Activated CD8-positive, alpha-beta memory T cell treated with anti-CD3 and anti-CD28 coated beads for 48 hours (primary cell): ENCODE measurements at regions not wholly inside any gene's neighbourhood (a gene's known extent, or its start where the extent isn't known, plus 50 kb on each side); places are given as distances from the start of the nearest gene placed in this dataset.

ENCODE experiments used
- DNase-seq, 3 experiments: peaks; one replicate each; pipeline ENCODE4 v3.0.0-alpha.2; 2020; ENCODE audit warnings: low read depth in 2 of 3, low spot score in 2 of 3

DNA sequence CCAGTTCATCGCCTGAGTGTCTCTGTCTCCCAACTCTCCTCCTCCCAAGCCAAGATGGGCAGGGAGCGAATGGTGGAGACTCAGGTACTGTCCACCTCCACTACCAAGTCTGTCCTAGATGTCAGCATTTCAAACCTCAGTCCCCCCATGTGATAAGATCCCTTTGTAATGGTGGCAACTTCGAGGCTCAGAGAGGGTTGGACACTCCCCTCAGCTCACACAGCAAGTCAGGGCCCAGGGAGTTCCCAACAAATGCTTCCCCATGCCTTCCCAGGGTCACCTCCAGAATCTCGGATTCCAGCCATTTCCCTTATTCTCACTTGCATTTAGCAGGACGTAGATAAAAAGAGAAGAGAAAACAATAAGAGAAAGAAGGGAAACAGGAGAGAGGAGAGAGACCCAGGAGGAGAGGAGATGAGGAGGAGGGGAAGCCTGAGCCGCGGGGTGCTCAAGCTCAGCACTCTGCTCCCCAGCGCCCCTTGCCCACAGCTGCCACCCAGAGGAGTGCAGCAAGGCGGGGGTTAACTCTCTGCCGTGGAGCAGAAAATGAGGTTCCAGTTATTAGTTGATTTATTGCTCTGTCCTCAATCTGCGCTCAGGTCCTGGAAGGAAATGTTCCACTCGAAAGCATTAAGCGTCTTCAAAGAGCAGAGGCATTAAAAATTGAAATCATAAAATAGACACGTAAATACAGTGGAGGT lies 84.1 kb upstream of the LINGO1 start:
- no peak for DNase-seq

DNA sequence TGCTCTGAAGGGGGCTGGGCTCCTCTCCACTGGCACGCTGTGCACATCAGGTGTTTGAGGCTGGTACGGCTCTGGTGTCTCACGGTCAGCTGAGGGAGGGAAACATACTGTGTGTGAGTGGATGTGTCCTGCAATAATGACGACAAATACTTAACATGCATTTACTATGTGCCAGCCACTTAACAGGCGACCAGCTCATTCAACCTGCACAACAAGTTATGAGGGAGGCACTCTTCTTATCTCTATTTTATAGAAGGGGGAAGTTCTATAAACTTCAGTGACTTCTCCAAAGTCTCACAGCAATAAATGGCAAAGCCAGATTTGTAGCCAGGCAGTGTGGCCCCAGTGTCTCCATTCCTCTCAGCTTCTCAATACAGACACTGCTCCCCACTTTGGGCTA lies 83.1 kb upstream of the LINGO1 start:
- no peak for DNase-seq

DNA sequence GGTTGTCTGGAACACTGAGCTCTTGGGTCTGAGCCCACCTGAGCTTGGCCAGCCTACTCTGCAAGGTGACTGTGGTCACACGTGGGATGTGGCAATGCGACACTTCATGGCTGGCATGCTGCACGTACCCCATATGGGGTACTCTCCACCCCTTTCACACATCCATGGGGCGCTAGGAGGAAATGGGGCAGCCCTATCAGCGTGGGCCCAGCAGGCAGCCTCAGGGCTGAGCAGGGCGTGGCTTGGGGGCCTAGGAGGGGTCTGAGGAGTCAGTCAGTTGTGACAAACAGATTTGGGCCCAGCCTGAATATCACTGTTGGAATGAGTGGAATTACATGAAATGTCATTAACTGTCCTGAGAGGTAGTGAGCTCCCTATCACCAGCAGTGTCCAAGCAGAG lies 82.3 kb upstream of the LINGO1 start:
- no peak for DNase-seq

DNA sequence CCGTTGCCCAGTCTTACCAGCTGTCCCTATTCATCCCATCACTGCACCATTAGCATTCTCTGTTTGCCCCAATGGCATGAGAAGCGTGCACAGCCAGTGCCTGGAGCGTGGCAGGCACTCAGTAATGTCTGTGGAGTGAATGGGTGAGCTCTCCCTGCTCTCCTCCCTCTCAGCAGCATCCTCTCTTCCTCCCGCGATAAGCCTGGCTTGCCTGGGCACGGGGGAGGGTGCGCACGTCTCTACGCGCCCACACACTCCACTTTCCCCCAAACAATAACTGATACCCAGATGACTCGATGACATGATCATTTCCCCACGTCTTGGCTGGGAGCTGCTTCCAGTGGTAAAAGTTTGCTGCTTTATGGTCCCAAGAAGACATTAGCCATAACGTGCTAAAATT lies 81.8 kb upstream of the LINGO1 start:
- no peak for DNase-seq

DNA sequence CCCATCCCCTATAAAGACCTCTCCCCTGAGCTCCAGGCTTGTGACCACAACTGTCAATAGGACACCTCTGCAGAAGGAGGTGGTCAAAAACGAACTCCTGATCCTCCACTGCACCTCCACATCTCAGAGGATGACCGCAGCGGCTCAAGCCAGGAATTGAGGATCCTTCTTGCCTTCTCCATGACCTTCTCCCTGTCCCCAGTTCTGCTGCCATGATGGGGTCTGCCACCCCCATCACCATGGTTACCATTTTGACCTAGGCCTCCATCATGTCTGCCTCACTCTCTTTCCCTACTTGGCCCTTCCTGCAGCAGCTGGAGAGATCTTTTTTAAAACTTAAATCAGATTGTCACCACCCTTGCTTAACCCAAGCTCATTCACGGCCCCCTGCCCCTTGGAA lies 81.3 kb upstream of the LINGO1 start:
- no peak for DNase-seq

DNA sequence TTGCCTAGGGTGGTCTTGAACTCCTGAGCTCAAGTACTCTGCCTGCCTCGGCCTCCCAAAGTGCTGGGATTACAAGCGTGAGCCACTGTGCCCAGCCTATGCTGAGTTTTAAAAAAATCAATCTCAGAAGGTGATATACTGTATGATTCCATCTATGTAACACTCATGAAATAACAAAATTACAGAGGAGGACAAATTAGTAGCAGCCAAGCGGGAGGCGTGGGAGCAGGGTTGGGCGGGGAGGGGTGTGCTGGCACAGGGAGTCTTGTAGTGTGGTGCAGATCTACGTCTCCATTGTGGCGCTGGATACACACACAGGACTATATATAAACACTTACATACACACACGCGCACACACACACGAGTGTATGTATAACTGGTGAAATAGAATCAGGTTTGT lies 80.6 kb upstream of the LINGO1 start:
- DNase-seq, result no peak

DNA sequence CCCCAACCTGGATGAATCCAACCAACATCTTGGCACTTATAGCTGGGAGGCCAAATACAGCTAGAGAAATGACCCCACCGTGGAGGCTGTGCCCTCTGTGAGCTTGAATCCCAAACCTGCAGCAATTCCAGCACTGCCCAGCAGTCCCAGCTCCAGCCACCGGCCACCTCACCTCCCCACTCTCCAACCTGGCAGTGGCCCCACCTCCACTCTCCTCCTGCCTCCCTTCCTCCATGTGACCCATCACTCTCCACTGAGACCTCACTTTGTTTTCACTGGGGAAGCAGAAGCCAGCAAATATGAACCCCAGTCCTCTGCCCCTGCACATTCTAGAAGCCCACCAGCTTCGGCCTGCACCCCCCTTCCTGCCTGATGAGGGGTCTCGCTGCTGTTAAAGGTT lies 79.7 kb upstream of the LINGO1 start:
- DNase-seq, result no peak

DNA sequence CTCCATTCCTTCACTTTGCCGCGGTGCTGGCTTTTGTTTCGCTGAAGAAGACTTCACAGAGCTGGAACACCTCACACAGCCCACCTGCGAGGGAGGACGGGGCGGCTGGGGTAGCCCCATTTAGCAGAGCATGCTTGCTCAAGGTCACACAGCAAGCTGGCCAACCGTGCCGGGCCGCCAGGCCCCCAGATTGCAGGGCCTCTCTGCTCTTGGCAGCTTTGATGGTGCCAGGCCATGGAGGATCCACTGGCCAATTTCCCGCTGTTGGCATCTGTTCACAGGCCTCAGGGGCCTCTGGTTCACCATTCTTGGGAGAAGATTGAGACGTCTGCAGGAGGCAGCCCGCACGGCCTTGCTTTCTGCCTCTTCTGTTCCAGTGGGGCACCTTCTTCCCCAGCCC lies 77.9 kb upstream of the LINGO1 start:
- no peak for DNase-seq

DNA sequence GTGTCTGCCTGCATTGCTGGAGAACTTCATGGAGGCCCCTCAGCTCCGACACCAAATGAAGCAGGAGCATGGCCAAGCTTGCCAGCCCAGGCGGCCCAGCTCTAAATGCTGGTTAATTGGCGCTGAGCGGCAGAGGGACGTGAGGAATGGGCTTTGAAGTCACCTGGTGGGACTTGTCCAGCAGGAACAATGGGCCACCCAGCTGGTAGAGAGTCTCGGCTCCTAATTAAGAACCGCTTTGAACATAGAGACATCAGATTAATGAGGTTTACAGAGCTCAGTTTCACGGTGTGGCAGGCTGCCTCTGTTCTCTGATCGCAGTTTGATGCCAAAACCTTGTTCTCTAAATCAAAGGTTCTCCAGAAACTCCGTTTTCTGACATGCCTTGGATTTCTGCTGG lies 77.5 kb upstream of the LINGO1 start:
- DNase-seq, result no peak

DNA sequence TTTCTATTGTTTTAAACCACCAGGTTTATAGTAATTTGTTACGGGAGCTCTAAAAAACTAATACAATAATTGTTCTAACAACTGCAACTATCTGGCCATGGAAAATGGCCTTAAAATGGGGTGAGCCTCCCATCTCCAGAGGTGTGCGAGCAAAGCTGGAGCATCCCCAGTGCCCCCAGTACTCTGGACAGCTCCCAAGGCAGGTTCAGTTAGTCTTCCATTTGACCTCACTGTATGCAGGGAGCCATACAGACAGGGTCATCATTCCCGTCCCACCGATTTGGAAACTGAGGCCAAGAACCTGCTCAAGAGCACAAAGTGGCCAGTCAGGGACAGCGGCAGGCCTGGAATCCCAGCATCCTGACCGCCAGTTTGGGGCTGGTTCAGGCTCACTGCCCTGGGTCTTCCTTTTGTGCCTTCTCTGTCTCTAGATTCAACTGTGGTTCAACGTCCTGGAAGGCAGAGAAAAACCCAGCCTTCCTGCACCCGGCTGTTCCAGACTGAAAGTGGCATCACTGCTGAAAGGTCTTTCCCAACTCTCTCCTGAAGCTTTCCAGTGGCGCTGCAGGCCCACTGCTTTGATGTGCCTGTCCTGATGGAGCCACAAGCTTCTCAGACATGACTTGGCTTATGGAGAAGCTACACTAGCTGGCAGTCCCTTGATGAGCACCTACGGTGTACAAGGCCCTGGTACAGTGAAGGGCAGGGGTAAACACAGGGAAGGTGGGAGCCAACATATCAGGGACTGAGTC lies 76.6 kb upstream of the LINGO1 start:
- DNase-seq, result no peak

DNA sequence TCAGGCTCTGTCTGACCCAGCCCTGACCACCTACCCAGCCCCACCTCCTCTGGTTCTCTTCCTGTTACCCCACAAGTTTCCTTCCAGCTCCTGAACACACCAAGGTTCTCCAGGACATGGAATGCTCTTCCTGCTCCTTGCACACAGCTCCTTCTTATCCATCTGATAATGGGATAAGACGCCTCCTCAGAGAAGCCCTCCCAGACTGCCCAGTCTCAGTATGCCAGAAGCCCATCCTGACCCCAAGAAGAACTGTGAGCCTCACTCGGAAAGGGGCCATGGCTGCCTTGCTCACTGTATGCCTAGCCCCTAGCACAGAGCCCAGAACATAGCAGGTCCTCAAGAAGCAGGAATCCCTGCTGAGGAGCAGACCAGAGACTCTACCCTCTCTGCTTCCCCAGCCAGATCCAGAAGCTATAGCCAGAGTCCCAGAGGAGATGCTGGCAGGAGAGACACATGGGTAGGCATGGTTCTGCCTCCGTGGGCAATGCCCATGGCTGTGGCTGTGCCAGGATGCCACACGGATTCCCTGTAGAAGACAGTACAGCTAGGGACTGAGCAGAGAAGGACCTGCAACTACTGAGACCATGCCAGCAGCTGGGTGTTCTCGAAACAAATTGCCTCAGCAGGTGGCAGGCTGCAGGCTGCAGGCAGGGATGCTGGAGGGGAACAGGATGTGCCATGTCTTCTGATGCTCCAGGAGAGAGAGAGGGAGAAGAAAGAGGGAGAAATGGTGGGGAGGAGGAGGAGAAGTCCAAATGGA lies 74.0 kb upstream of the LINGO1 start:
- DNase-seq, result no peak

DNA sequence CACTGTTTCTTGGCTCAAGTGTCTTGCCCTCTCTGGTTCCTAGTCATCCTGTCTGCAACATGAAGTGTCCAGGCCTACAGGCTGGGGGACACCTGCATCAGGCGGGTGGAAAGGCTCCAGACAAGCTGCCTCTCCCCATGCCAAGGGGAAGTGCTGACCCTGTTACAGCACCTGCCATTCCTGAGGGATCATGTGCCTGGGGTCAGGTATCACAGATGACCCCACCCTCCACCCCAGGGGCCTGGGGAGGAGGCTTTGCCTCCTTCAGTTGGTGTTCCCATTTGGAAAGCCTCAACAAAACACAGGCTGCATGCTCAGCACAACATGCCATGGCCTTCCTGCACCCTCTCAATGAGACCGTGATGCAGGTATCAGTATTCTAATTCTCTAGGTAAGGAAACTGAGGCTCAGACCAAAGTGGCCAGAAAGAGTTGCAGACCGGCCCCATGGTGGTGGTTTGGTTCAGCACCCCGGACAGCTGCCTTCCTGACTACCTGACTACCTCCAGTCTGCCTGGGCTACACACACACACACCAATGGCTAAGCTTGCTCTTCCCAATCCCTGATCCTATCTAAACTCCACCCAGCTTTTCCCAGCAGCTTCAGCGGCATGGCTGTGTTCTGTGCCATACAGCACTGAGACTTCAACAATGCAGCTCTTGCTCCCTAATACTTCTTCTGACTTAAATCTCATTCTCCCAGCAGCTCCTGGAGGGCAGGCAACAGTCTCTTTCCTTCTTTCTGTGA lies 69.7 kb upstream of the LINGO1 start:
- no peak for DNase-seq

DNA sequence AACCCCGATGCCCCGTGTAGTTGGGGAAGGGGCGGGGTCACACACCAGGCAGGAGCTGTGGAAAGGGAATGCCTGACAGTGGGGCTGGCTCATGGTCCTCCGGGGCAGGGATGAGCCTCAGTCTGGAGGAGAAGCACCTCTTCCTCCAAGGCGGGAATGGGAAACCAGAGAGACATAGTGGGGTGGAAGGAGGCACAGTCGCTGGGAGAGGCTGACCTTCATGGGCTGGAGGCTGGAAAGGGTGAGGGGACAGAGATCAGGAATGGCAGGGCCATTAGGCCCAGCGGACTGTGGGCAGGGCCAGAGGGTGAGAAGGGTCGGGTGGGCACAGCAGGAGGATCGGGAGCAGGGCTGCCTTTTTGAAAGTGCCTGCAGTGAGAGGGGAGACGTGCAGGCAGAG lies 65.8 kb upstream of the LINGO1 start:
- DNase-seq, result no peak

DNA sequence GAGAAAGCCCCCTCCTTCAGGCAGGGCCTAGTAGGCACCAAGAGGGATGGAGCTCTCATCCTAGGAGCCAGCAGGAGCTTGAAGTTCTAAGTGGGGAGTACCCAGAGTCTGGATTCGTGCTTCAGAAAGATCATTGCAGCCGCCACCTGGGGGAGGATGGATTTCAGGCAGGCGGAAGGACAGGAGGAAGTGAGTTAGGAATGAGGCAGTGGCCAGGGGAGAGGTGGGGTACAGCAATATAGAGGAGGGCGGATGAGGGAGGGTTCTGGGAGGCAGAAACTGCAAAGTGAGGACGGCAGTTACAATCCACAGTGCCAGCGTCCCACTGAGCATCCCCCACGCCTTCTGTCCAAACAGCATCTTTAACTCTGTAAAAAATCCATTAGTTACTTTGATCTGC lies 65.2 kb upstream of the LINGO1 start:
- DNase-seq, result no peak

DNA sequence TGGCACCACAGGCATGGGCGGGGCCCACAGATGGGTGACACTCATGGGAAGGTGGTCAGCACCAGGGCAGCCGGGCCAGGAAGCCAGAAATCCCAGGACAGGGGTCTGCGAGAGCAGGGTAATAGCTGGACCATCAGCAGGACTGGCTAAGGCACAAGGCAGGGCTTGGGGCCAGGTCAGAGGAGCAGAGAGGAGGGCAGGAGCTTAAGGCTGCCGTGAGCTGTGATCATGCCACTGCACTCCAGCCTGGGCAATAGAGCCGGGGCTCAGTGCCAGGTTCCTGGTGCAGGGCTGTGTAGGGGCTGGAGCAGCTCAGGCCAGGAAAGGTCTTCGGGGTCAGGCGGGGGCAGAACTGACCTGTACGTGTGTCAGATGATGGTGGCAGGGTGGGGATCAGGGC lies 64.2 kb upstream of the LINGO1 start:
- DNase-seq, result no peak

DNA sequence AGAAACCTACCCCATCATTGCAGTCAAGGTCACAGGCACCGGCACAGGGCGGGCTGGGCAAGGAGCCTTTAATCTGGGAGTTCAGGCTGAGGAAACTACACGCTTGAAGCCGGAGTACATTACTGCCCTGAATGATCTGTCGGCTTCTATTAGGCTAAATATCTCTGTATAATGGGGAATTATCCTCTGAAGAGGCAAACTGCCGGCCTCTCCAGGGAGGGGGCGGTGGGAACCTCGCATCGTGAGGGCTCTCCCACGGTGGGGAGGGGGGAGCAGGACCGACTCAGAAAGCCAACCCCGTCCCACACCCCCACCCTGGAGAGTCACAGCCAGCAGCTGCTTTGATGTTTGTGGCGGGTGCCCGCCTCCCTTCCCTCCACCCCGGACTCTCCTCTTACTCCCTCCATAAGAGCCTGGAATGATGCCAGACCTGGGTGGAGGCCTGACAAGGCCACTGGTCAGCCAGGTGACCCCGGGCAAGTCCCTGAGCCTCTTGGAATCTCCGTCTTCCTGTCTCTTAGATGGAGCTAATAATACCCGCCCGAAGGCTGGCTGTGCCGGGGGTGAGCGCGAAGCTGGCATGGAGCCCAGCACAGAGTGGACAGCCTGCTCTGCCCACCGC lies 63.4 kb upstream of the LINGO1 start:
- no peak for DNase-seq

DNA sequence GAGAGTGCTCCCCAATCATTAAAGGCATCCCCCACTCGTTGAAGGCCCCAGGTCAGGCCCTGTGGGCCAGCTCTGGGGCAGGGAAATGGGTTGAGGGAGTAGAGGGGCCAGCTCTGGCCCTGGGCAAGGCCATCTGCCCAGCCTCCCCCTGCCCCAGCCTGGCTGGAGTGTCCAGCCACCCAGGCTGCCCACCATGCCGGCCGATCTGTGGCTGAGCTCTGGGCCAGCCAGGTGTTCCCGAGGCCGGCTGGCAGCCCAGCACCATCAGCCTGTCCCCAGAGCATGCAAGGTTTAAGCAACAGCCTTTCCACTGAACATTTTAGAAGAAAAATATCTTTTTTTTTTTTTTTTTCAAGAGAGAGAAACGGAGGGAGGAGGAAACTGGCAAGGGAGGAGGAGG lies 62.8 kb upstream of the LINGO1 start:
- DNase-seq, result no peak

DNA sequence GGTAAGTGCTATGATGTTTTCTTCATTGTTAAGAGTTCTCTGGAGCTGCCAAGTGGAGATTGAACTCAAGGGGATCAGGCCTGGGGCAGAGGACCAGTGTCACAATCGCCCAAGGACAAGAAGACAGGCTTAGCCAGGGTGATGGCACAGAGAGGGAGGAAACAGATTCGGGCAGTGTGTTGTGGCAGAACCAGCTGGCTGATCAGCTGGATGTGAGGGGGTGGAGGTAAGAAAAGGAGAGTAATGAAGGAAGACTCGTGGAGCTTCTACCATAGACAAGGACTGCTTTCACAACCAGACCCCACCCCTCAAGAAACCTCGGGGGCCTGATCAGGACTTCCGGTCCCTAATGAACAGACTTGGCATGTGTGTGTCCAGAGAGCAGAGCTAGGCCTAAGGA lies 60.9 kb upstream of the LINGO1 start:
- no peak for DNase-seq

DNA sequence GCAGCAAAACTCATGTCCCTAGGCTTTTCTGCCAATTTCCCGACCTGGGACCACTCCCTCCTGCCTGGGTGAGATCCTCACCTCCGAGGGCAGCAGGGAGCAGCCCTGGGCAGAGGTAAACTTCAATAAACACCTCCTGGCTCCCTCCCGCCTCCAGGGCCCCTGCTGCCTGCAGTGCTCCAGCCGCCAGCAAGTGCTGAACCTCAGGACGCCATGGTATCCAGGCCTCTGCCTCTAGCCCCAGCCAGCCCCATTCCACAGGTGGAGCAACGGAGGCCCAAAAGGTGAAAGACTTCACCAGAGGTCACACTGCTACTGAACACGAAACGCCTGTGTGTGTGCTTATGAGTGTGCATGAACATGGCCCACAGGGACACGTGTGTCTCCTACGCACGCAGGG lies 59.9 kb upstream of the LINGO1 start:
- no peak for DNase-seq

DNA sequence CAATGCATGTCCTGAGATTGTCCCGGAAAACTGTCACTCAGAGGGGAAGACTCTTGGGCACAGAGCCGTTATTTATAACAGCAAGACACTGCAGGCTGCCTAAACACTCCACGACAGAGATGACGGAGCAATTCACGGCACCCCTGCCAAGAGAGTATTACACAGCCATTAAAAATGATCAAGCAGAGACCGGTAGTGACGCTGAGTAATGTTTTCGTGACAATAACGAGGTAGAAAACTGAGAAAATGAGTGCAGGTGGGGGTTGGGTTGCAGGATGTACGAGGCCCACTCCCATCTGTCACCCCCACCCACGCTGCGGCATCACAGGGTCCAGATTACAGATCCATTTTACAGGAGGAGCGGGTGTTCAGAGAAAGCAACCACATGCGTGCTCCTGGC lies 58.9 kb upstream of the LINGO1 start:
- no peak for DNase-seq

DNA sequence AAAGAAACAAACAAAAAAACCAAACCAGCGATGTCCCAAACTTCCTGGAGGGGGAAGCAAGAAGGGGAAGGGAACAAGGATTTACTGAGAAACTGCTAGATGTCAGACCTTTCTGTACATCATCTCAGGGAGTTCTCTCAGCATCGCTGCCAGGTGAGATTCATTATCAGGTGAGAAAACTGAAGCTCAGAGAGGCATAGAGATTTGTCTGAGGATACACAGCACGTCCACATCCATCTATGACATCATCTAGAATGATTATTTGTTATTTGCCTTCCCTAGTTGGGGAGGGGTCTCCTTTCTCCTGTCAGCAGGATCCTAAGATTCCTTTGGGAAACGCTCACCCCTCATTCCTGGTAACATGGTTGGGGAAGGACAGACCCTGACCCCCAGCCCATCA lies 57.1 kb upstream of the LINGO1 start:
- DNase-seq, result no peak
